SIG-M5 treated with dmso at 0.1 percent for 504 hours (cell line): ENCODE measurements at regions not wholly inside any gene's neighbourhood (a gene's known extent, or its start where the extent isn't known, plus 50 kb on each side); places are given as distances from the start of the nearest gene placed in this dataset.
"Not testable (repeated sequence)": the region's sequence is repeated elsewhere in the genome, so short reads cannot be mapped to it uniquely, and the experiment has no call there.

ENCODE experiments used
- DNase-seq: peaks from one replicate; lab custom pipeline; 2025; ENCODE audit not compliant: unreplicated experiment; lab: John Stamatoyannopoulos, UW

- DNase-seq, result no peak
Observed at GRCh38 chr16:5751216-5751615, 653.6 kb upstream of the EEF2KMT start.

- DNase-seq, result not testable (repeated sequence)
Observed at GRCh38 chr16:5750439-5750838, 652.8 kb upstream of the EEF2KMT start.

GRCh38 chr16:5738586-5738985 lies 641.0 kb upstream of the EEF2KMT start:
- peak; percentile 8 for DNase-seq

GRCh38 chr16:5736209-5736930 lies 638.8 kb upstream of the EEF2KMT start:
- no peak for DNase-seq

GRCh38 chr16:5735444-5735843 lies 637.8 kb upstream of the EEF2KMT start:
- no peak for DNase-seq

- no peak for DNase-seq
Observed at GRCh38 chr16:5730783-5731182, 633.2 kb upstream of the EEF2KMT start.

- no peak for DNase-seq
Observed at GRCh38 chr16:5722116-5722619, 624.6 kb upstream of the EEF2KMT start.

- no peak for DNase-seq
Observed at GRCh38 chr16:5715155-5715554, 617.6 kb upstream of the EEF2KMT start.

GRCh38 chr16:5709889-5710288 lies 612.3 kb upstream of the EEF2KMT start:
- DNase-seq, result no peak

GRCh38 chr16:5706211-5706610 lies 608.6 kb upstream of the EEF2KMT start:
- DNase-seq, result no peak

- DNase-seq, result no peak
Observed at GRCh38 chr16:5704271-5704670, 606.7 kb upstream of the EEF2KMT start.

GRCh38 chr16:5693426-5693825 lies 595.8 kb upstream of the EEF2KMT start:
- no peak for DNase-seq

GRCh38 chr16:5681966-5682365 lies 584.4 kb upstream of the EEF2KMT start:
- DNase-seq, result no peak

- no peak for DNase-seq
Observed at GRCh38 chr16:5678371-5678770, 580.8 kb upstream of the EEF2KMT start.

GRCh38 chr16:5671421-5671820 lies 573.8 kb upstream of the EEF2KMT start:
- DNase-seq, result no peak

GRCh38 chr16:5670198-5670597 lies 572.6 kb upstream of the EEF2KMT start:
- DNase-seq, result no peak

GRCh38 chr16:5668553-5668952 lies 571.0 kb upstream of the EEF2KMT start:
- DNase-seq, result no peak

GRCh38 chr16:5665834-5666233 lies 568.2 kb upstream of the EEF2KMT start:
- no peak for DNase-seq

- DNase-seq, result no peak
Observed at GRCh38 chr16:5653789-5654188, 556.2 kb upstream of the EEF2KMT start.

- no peak for DNase-seq
Observed at GRCh38 chr16:5653041-5653440, 555.4 kb upstream of the EEF2KMT start.

GRCh38 chr16:5649762-5650743 lies 552.5 kb upstream of the EEF2KMT start:
- no peak for DNase-seq

GRCh38 chr16:5647051-5647450 lies 549.5 kb upstream of the EEF2KMT start:
- DNase-seq, result no peak
